GM12878 (cell line): ENCODE measurements at regions not wholly inside any gene's neighbourhood (a gene's known extent, or its start where the extent isn't known, plus 50 kb on each side); places are given as distances from the start of the nearest gene placed in this dataset.

Experiments
- ATAC-seq: fragments of 200-7000 bp; cut with Tn5 transposase; 3 replicates; pipeline ENCODE4 v1.9.1; 2020; ENCODE audit warnings: mild to moderate bottlenecking, moderate library complexity
- BruUV-seq: library from RNA; stranded (reverse); fragments of 400-500 nt; replicated peaks from 2 replicates; lab custom pipeline; 2021; lab: Mats Ljungman, UMichigan
- CTCF ChIA-PET: fragments of 300-600 bp; sonication (Branson Sonifier 250); formaldehyde crosslinking; extraction: SDS; loops from one replicate; lab custom pipeline; 2021; ENCODE audit warnings: inconsistent platforms; lab: Yijun Ruan, JAX
- POLR2A ChIA-PET: fragments of 350-600 bp; formaldehyde crosslinking; extraction: SDS; loops from one replicate; lab custom pipeline; 2021; ENCODE audit warnings: inconsistent platforms; lab: Charles Lee
- RAD21 ChIA-PET: fragments of 300-600 bp; sonication (Branson Sonifier 250); formaldehyde crosslinking; loops from one replicate; lab custom pipeline; 2023; ENCODE audit warnings: antibody characterized with exemption; ENCODE audit not compliant: unreplicated experiment; lab: Charles Lee
- SMC1A ChIA-PET: fragments of 300-600 bp; sonication (Branson Sonifier 250); formaldehyde crosslinking; loops from one replicate; lab custom pipeline; 2023; ENCODE audit not compliant: unreplicated experiment, uncharacterized antibody; lab: Charles Lee
- DNase-seq: peaks from one replicate; pipeline ENCODE4 v3.0.0-alpha.2; 2011; ENCODE audit warnings: low read depth, low spot score
- FAIRE-seq: peaks from 3 replicates; lab custom pipeline; 2011; peaks lifted over from hg19 to GRCh38; lab: Jason Lieb, UNC
- H2AFZ ChIP-seq: 2 replicates; pipeline ENCODE4 v1.6.0; 2011; ENCODE audit warnings: low read depth, low read length, control low read depth; ENCODE audit not compliant: control insufficient read depth
- H3K27ac ChIP-seq: 2 replicates; pipeline ENCODE4 v1.5.1; 2011; ENCODE audit warnings: control low read depth; ENCODE audit not compliant: control insufficient read depth, insufficient read depth
- H3K27me3 ChIP-seq, 2 experiments: replicated peaks in 1 of 2; 2 replicates each; pipeline versions ENCODE4 v1.6.0 to v1.6.1; 2011; ENCODE audit warnings: low read length in 1 of 2; ENCODE audit not compliant: control insufficient read depth in 2 of 2, insufficient read depth in 2 of 2
- H3K36me3 ChIP-seq, 2 experiments: 2 replicates each; pipeline ENCODE4 v1.5.1; 2011; ENCODE audit warnings: low read length in 1 of 2; ENCODE audit not compliant: control insufficient read depth in 2 of 2, insufficient read depth in 2 of 2
- H3K4me1 ChIP-seq: 2 replicates; pipeline ENCODE4 v1.6.1; 2011; ENCODE audit warnings: mild to moderate bottlenecking, low read length, moderate library complexity, mixed read lengths; ENCODE audit not compliant: control insufficient read depth, insufficient read depth
- H3K4me2 ChIP-seq: 2 replicates; pipeline ENCODE4 v1.6.0; 2011; ENCODE audit warnings: control low read depth; ENCODE audit not compliant: control insufficient read depth, insufficient read depth
- H3K4me3 ChIP-seq: fragments of 200-600 bp; sonication (generic); 2 replicates; pipeline ENCODE4 v1.5.1; 2016
- H3K79me2 ChIP-seq: 2 replicates; pipeline ENCODE4 v1.6.0; 2011; ENCODE audit warnings: low read length; ENCODE audit not compliant: control insufficient read depth, insufficient read depth
- H3K9ac ChIP-seq: 2 replicates; pipeline ENCODE4 v1.8.0; 2011; ENCODE audit warnings: low read length, control low read depth, mixed read lengths; ENCODE audit not compliant: control insufficient read depth, insufficient read depth
- H3K9me3 ChIP-seq: replicated peaks from 3 replicates; pipeline ENCODE4 v1.5.1; 2011; ENCODE audit warnings: mild to moderate bottlenecking, low read length; ENCODE audit not compliant: control insufficient read depth, insufficient read depth
- H4K20me1 ChIP-seq: 2 replicates; pipeline ENCODE4 v1.6.0; 2011; ENCODE audit not compliant: control insufficient read depth, insufficient read depth
- ASH2L ChIP-seq: fragments of 300-600, 200-600 bp; sonication (generic); IDR thresholded peaks from 2 replicates; pipeline ENCODE4 v1.6.1; 2017; ENCODE audit warnings: low read depth, mild to moderate bottlenecking, borderline replicate concordance
- CEBPZ ChIP-seq: fragments of 150-350 bp; IDR thresholded peaks from 2 replicates; pipeline ENCODE4 v1.6.1; 2016; ENCODE audit warnings: low read depth, low read length
- CHD4 ChIP-seq: fragments of 200-600 bp; sonication (generic); IDR thresholded peaks from 2 replicates; pipeline ENCODE4 v1.6.1; 2016; ENCODE audit warnings: mild to moderate bottlenecking
- CREB1 ChIP-seq: IDR thresholded peaks from 2 replicates; pipeline ENCODE4 v1.6.1; 2012; ENCODE audit warnings: low read depth, mild to moderate bottlenecking, inconsistent platforms
- CUX1 ChIP-seq: IDR thresholded peaks from 2 replicates; pipeline ENCODE4 v1.6.1; 2012; ENCODE audit warnings: improper control_type of control experiment, low read depth, low read length; ENCODE audit not compliant: insufficient replicate concordance
- EED ChIP-seq: sonication (generic); IDR thresholded peaks from 2 replicates; pipeline ENCODE4 v1.6.1; 2016; ENCODE audit warnings: antibody characterized with exemption, low read depth
- EZH2 ChIP-seq: IDR thresholded peaks from 2 replicates; pipeline ENCODE4 v1.6.1; 2012; ENCODE audit warnings: low read depth, mild to moderate bottlenecking, control low read depth, inconsistent platforms, low read length, borderline replicate concordance; ENCODE audit not compliant: control insufficient read depth
- FOS ChIP-seq: IDR thresholded peaks from 3 replicates; pipeline ENCODE4 v1.6.1; 2011; ENCODE audit warnings: borderline replicate concordance; ENCODE audit not compliant: insufficient read length; ENCODE audit errors: extremely low read depth
- MLLT1 ChIP-seq: fragments of 450-650 bp; IDR thresholded peaks from 2 replicates; pipeline ENCODE4 v1.6.1; 2016; ENCODE audit warnings: mild to moderate bottlenecking
- NBN ChIP-seq: fragments of 450-650 bp; IDR thresholded peaks from 2 replicates; pipeline ENCODE4 v1.6.1; 2016
- PAX8 ChIP-seq: fragments of 450-650 bp; IDR thresholded peaks from 2 replicates; pipeline ENCODE4 v1.6.1; 2017; ENCODE audit warnings: mild to moderate bottlenecking, moderate library complexity
- POU2F2 ChIP-seq: IDR thresholded peaks from 3 replicates; pipeline ENCODE4 v1.6.1; 2011; ENCODE audit warnings: low read depth, mild to moderate bottlenecking, low read length, borderline replicate concordance
- RAD51 ChIP-seq: fragments of 450-650 bp; IDR thresholded peaks from 2 replicates; pipeline ENCODE4 v1.6.1; 2016; ENCODE audit warnings: moderate library complexity, mild to moderate bottlenecking, inconsistent platforms
- RB1 ChIP-seq: fragments of 450-650 bp; formaldehyde crosslinking; IDR thresholded peaks from 2 replicates; pipeline ENCODE4 v1.6.1; 2017; ENCODE audit warnings: mild to moderate bottlenecking, borderline replicate concordance
- STAT3 ChIP-seq: IDR thresholded peaks from 2 replicates; pipeline ENCODE4 v1.6.1; 2011; ENCODE audit warnings: low read depth, low read length, improper control_type of control experiment
- TARDBP ChIP-seq: IDR thresholded peaks from 2 replicates; pipeline ENCODE4 v1.6.1; 2016; ENCODE audit warnings: borderline replicate concordance
- YBX1 ChIP-seq: fragments of 450-650 bp; IDR thresholded peaks from 2 replicates; pipeline ENCODE4 v1.6.1; 2016; ENCODE audit warnings: antibody characterized with exemption
- ZNF274 ChIP-seq: IDR thresholded peaks from one replicate; pipeline ENCODE4 v1.8.0; 2011; ENCODE audit not compliant: insufficient read length, insufficient read depth
- whole genome bisulfite sequencing: methylation state at CpG from one replicate; pipeline ENCODE4 v1.1.6; 2016; ENCODE audit warnings: low lambda C conversion rate; ENCODE audit not compliant: insufficient replicate concordance, insufficient coverage; ENCODE audit errors: missing lambda C conversion rate; 5-methylcytosine and 5-hydroxymethylcytosine counted together
- in situ Hi-C: fragments of 300-500 bp; cut with MboI; formaldehyde crosslinking; loops from 9 replicates; pipeline ENCODE4 v1.14.3; 2018; ENCODE audit warnings: mixed read lengths
- intact Hi-C: fragments of 100-400 bp; cut with micrococcal nuclease; formaldehyde crosslinking; loops from one replicate; pipeline ENCODE4 v1.14.2; 2022; ENCODE audit not compliant: unreplicated experiment

- no peaks in the 10 kb centered on the region for H3K27me3 ChIP-seq
- no peaks in the 10 kb centered on the region; the same call in 2 of the 3 replicates for H3K9me3 ChIP-seq
- no peak overlapping the region for H3K4me3 ChIP-seq
- no peak overlapping the region for H3K4me2 ChIP-seq
- TF ChIP-seq ZNF274 (no peak), PAX8 (no peak), MLLT1 (no peak), POU2F2 (no peak), CEBPZ (no peak), RAD51 (no peak), STAT3 (no peak), NBN (no peak), YBX1 (no peak), RB1 (no peak), EZH2 (no peak), FOS (no peak), CHD4 (no peak), CREB1 (no peak), TARDBP (no peak), ASH2L (no peak), CUX1 (no peak), EED (no peak)
- ChIA-PET RAD21 (no interaction called here), SMC1A (no interaction called here), POLR2A (no interaction called here), CTCF (no interaction called here)
- intact Hi-C loops = no loop called here
- H2AFZ ChIP-seq = no peak overlapping the region
- no peak overlapping the region for H3K27ac ChIP-seq
- H3K36me3 ChIP-seq = no peaks in the 10 kb centered on the region
- H3K9ac ChIP-seq = no peak overlapping the region
- no peak for ATAC-seq
- no peak for DNase-seq
- no peak for FAIRE-seq
- H3K79me2 ChIP-seq = no peaks in the 10 kb centered on the region
- H4K20me1 ChIP-seq = no peaks in the 10 kb centered on the region
- H3K4me1 ChIP-seq = no peaks in the 10 kb centered on the region
- 37% methylated on average over 1 of the region's 1 CpG for WGBS
- BruUV-seq = no TSS peak
- in situ Hi-C loops = no loop called here
These were observed 505.0 kb downstream of the SLC16A7 start for GRCh38 chr12:60100852-60101251.
